ENCODE measurements at regions not wholly inside any gene's neighbourhood (a gene's known extent, or its start where the extent isn't known, plus 50 kb on each side); places are given as distances from the start of the nearest gene placed in this dataset.

- Mint-ChIP-seq H3K4me1 (ENCODE audit: low read depth) (no peaks in the 10 kb centered on the region), H3K4me3 (no peak overlapping the region), H3K27ac (no peak overlapping the region), H3K36me3 (ENCODE audit: low read depth) (no peaks in the 10 kb centered on the region), H3K27me3 (no peaks in the 10 kb centered on the region), H3K9me3 (peaks cover 4% of the 10 kb centered on the region)
- H3K27me3 ChIP-seq (ENCODE audit: control insufficient read depth in 1 of 2, insufficient read depth in 2 of 2, low read length in 2 of 2) = no peaks in the 10 kb centered on the region
- CTCF ChIA-PET = no interaction called here
- no peaks in the 10 kb centered on the region for H3K36me3 ChIP-seq (ENCODE audit: insufficient read depth, low read length)
- H3K27ac ChIP-seq (ENCODE audit: low read depth in 1 of 2, low read length in 2 of 2) = no peak overlapping the region
- no peaks in the 10 kb centered on the region for H3K4me1 ChIP-seq (ENCODE audit: insufficient read depth, low read length)
- peaks cover 0 to 17% of the 10 kb centered on the region in 2 experiments for H3K9me3 ChIP-seq (ENCODE audit: control insufficient read depth in 1 of 2, insufficient read depth in 1 of 2, low read length in 2 of 2)
- POLR2A ChIA-PET = no interaction called here
- no peak for TF ChIP-seq CTCF (IDR thresholded peaks at IDR 0.05)
- no peak overlapping the region for H3K4me3 ChIP-seq (ENCODE audit: low read length)
- ATAC-seq (ENCODE audit: poor library complexity) (no peak), DNase-seq (no peak)
- intact Hi-C loops (cut with DNase I, micrococcal nuclease) = no loop called here
Measured at GRCh38 chr4:188627892-188628291, 488.7 kb downstream of the TRIML1 start.

GRCh38 chr4:188639479-188640100 lies 500.3 kb downstream of the TRIML1 start:
- TF ChIP-seq CTCF (IDR thresholded peaks at IDR 0.05) = no peak
- intact Hi-C loops (cut with DNase I, micrococcal nuclease) = no loop called here
- no peak overlapping the region for H3K4me3 Mint-ChIP-seq

GRCh38 chr4:188647820-188648370 lies 508.7 kb downstream of the TRIML1 start:
- H3K4me1 ChIP-seq (ENCODE audit: insufficient read depth, low read length) = no peaks in the 10 kb centered on the region
- H3K27me3 ChIP-seq (ENCODE audit: control insufficient read depth in 1 of 2, insufficient read depth in 2 of 2, low read length in 2 of 2) = no peaks in the 10 kb centered on the region
- intact Hi-C loops (cut with DNase I, micrococcal nuclease) = no loop called here
- ChIA-PET CTCF (no interaction called here), POLR2A (no interaction called here)
- H3K36me3 ChIP-seq (ENCODE audit: insufficient read depth, low read length) = no peaks in the 10 kb centered on the region
- Mint-ChIP-seq H3K4me3 (no peak overlapping the region), H3K4me1 (ENCODE audit: low read depth) (no peaks in the 10 kb centered on the region), H3K9me3 (peaks cover 8% of the 10 kb centered on the region), H3K27ac (no peak overlapping the region), H3K36me3 (ENCODE audit: low read depth) (no peaks in the 10 kb centered on the region), H3K27me3 (no peaks in the 10 kb centered on the region)
- ATAC-seq (ENCODE audit: poor library complexity) (no peak), DNase-seq (no peak)
- TF ChIP-seq CTCF (IDR thresholded peaks at IDR 0.05) = no peak
- no peaks in the 10 kb centered on the region for H3K9me3 ChIP-seq (ENCODE audit: control insufficient read depth in 1 of 2, insufficient read depth in 1 of 2, low read length in 2 of 2)
- no peak overlapping the region for H3K27ac ChIP-seq (ENCODE audit: low read depth in 1 of 2, low read length in 2 of 2)
- no peak overlapping the region for H3K4me3 ChIP-seq (ENCODE audit: low read length)

More at GRCh38 chr4:188639479-188640100, 500.3 kb downstream of the TRIML1 start:
- POLR2A ChIA-PET = no interaction called here
- Histone ChIP-seq H3K4me3 (ENCODE audit: low read length) (no peak overlapping the region), H3K27me3 (ENCODE audit: control insufficient read depth in 1 of 2, insufficient read depth in 2 of 2, low read length in 2 of 2) (no peaks in the 10 kb centered on the region), H3K9me3 (ENCODE audit: control insufficient read depth in 1 of 2, insufficient read depth in 1 of 2, low read length in 2 of 2) (no peaks in the 10 kb centered on the region), H3K36me3 (ENCODE audit: insufficient read depth, low read length) (no peaks in the 10 kb centered on the region), H3K4me1 (ENCODE audit: insufficient read depth, low read length) (no peaks in the 10 kb centered on the region), H3K27ac (ENCODE audit: low read depth in 1 of 2, low read length in 2 of 2) (no peak overlapping the region)
- Mint-ChIP-seq H3K27ac (no peak overlapping the region), H3K27me3 (no peaks in the 10 kb centered on the region), H3K4me1 (ENCODE audit: low read depth) (no peaks in the 10 kb centered on the region), H3K36me3 (ENCODE audit: low read depth) (no peaks in the 10 kb centered on the region), H3K9me3 (peaks cover 6% of the 10 kb centered on the region)
- CTCF ChIA-PET = no interaction called here
- DNase-seq (no peak), ATAC-seq (ENCODE audit: poor library complexity) (no peak)

All from CD4-positive, alpha-beta T cell (primary cell).